ENCODE measurements at regions not wholly inside any gene's neighbourhood (a gene's known extent, or its start where the extent isn't known, plus 50 kb on each side); places are given as distances from the start of the nearest gene placed in this dataset.

DNA sequence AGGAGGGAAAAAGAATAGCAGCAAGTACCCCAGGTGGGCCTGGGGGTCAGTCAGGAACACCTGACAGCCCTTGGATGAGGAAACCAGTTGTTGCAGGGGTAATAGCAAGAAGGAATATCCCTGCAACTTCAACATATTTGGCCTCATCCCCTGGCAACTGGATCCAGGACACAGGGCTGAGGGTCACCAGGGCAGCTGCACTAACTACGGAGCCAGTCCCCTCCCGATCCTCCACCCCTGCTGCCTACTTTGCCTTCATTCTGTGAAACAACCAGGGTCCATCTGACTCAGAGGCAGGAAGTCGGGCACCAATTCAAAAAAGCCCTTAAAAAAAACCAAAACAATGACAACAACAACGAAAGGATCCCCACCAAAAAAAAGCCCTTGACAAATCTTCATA is 52.9 kb downstream of the FRMPD3 start:
- DNase-seq = no peak

DNA sequence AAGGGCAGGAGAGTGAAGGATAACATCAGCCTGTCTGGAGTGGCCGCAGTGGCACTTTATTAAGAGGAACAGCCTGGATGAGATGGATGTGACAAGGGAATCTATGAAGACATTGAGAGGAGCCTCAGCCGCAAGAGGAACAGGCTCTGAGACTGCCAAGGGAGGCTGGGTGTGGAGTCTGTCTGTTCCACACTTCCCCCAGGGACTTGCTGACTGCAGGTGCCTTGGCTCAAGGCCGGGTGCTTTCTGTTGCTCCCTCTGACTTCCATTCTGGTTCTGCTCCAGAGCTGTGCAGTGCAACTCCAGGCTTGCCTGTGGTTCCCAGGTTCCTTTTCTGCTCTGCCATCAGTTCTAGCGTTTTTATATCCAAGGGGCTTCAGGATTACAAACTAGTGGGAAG is 54.6 kb downstream of the FRMPD3 start:
- no peak for DNase-seq

DNA sequence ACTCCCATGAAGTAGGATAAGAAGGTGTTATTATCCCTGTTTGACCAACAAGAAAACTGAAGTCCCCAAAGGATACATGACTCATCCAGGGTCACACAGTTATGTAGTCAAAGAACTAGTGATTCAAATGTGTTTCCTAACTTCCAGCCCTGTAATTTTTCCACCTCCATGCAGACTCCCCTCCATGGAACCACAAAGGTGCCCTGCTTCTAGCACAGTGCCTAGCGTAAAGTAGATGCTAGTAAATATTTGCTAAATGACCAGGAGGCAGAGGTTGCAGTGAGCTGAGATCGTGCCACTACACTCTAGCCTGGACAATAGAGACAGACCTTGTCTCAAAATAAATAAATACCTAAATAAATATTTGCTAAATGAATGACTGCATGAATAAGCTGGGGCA is 55.8 kb downstream of the FRMPD3 start:
- DNase-seq = no peak

DNA sequence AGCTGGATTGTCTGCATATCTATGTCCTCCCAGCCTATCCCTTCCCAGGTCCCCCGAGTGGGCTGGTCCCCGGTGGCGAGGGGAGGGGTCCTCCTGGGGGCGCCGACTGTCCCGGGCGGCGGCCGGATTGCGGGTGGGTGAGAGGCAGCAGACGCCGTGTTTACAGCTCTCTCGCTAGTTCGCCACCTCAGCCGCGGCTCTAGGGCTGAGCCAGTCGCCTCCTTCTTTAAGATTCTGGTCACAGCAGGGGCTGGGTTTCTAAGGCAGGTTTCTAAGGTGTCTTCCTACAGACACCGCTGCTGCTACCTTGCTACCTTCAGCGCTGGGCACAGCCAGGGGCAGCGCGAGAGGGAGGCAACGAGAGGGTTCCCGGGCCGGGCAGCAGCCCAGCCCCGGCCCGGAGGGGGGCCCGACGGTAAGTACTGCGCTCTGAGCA is 57.2 kb downstream of the FRMPD3 start:
- DNase-seq = no peak

DNA sequence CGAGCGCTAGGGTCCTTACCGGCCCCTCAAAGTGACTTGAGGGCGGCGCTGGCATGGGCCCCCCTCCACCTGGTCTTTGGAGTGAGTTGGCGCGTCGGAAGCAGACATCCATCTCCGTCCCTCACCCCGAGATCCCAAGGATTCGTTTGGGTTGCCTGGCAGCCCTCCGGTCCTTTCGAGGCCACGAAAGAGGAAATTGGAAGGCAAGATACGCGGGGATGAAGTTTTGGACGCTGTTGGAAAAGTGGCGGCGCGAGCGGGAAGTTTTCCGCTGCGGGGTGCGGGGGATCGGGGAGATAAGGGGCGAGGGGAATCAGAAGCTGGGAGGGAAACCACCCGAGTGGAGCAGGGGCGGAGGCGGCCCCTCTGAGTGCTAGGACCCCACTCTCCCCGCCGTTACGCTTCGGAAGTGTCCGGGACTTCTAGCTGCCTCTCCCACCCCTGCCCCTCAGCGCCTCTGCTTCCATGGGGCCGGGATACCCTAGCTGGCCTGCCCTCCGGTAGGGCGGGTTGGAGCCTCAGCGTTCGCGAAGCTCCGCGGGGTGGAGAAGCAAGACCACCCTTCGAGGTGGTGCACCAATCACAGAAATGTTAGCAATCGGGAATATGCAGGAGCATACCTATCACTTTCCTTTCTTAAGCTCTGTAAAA is 57.8 kb downstream of the FRMPD3 start:
- DNase-seq = no peak

DNA sequence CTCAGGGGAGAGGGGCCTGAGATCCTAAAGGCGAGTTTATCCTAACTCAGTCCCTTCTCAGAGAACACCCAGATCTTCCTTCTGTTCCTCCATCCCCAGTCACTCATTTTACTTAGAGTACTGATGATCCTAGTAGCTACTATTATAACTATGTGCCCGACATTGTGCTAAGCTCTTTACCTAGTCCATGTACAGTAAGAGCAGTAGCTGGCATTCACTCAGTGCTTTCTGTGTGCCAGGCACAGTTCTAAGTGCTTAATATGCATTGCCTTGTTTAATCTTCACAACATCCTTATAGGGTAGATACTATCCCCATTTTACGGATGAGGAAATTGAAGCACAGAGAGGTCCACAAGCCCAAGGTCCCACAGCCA is 58.3 kb downstream of the FRMPD3 start:
- DNase-seq = no peak

DNA sequence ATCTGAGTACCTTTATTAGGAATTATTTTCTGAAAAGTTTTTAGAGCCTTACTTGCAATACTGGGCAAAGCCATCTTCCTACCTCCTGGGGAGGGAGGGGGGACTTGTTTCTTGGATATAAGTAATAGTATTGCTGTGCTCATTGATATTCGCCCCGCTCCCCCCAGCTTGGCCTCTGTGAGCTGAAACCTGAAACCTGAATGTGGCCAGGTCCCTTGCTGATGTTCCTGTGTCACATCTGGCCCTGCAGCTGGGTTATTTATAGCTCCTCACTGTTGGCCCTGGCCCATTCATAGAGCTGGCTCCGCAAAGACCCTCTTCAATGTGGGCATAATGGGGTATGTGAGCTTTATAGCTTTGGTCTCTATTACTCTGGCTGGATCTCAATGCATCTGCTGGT is 59.5 kb downstream of the FRMPD3 start:
- no peak for DNase-seq

DNA sequence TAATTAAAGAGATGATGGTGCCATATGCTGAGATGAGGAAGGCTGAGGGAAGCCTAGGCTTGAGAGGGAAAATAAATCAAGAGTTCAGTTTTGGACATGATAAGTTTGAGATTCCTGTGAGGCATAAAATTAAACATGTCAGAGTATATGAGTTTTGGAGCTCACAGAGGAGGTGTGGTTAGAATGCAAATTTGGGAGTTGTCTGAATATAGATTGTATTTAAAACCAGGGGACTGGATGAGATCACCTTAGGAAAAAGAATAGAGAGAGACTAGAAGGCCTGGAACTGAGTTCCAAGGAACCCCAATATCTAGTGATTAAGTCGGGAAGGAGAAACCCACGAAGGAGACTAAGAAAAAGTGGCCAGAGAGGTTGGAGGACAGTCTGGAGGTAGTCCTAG is 65.5 kb downstream of the FRMPD3 start:
- no peak for DNase-seq

DNA sequence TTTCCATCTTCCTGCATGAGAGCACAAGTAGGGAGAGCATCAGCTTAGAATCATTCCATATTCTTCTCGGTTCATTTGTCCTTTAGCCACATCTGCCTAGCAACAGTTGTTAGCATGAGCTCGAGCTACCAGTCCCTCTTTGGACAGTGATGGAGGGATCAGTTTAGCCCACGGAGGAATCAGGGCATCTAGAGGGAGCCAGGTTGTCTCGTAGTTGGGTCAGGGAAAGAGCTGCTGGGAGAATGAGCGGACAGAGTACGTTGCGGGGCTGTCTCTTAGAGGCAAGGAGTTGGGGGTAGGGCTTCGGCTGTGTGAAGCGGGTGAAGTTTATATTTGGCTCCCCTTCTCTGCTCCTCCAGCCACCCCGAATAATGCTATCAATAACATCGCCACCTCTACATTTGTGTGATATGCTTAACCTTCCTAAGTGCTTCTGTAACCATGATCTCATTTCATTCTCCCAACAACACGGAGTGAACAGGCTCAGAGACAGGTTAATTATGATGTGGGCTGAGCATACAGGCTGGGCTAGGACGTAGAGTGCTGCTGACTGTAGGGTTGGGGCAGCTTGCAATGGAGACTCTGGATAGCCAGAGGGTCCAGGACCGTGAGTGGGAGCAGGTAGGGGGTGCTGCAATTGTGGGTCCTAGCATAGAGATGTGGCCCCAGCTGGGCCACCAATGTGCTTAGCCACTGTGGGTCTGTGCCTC is 72.6 kb downstream of the FRMPD3 start:
- DNase-seq = no peak

DNA sequence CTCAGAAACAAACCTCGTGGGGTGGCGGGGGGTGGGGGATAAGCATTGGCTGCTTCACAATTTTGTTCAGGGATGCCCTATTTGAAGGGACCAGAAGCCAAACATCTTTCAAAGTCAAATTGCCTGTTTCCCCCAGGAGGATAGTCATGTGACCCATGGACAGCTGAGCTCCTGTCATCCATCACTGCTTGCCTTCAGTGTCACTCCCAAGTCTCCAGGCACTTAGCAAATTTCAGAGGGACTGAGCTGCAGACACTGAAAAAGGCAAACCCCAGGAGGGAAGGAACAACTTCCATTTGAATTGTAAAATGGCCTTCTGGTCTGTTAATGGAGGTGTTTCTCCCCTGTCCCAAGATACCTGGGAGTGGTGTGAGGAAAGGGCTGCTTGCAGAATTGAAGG is 73.4 kb downstream of the FRMPD3 start:
- no peak for DNase-seq

DNA sequence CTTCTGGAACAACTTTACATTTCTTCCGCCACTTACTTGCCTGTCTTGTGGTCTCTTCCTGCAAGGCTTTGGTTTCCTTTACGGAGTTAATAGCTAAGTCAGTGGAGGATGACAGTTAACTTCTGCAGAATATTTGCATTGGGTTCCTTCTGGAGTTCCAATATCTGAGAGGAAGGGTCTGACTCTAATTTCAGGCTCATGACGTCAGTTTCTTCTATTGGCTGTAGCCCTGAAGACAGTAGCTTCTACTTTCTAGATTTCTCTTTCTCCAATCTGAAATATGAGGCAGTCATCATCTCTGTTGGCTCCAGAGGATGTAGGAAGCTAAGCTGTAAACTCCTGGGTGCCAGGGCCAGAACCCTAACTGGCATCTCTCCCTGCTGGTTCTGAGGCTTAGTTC is 76.7 kb downstream of the FRMPD3 start:
- no peak for DNase-seq

DNA sequence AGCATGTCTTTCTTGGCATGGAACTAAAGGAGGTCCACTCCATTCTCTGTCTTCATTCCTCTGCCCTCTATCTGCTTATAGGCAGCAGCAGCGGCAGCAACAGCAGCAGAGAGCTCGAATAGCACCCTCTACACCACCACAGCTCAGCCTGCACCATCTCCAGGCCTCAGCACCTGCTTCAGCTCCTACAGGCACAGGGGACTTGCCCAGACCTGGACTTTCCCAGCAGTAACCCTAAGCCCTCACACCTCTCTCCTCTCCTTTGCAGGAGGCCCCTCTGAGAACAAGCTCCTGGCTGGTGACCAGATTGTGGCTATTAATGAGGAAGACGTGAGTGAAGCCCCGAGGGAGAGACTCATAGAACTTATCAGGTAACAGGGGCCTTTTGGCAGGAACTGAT is 80.7 kb downstream of the FRMPD3 start:
- DNase-seq = no peak

DNA sequence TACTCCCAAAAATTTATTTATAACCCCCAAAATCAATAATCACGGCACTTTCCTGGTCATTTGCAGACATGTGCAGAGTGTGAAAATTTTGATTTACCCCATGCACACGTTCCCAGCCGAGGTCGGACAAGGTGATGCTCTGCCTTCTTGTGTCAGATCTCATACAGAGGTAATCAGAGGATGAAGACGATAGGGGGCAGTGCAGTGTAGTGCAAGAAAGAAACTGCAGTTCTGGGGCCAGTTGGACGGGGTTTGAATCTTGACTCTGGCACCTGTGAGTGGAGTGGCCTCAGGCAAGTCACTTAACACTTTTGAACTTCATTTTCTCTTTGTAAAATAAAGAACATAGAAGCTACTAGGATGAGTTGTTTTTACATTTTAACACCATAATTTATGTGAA is 88.4 kb downstream of the FRMPD3 start:
- peak; percentile 52 for DNase-seq

DNA sequence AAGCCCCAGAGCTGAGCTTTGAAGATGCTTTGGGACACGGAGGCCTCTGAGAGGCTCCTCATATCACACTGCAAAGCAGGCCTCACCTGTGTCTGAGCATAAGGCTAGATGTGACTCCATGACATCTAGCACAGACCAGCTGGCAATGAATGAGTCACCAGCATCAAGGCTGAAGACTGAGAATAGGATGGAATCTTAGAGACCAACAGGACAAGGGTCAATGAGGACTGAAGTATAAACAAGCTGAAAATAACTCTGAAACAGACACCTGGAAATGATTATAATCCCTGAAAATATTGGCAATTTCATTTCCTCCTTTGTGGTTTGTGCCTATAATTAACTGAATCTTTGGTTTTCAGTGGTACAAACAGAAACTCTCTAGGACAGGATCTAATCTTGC is 87.1 kb upstream of the PRPS1 start:
- DNase-seq = peak; percentile 24

DNA sequence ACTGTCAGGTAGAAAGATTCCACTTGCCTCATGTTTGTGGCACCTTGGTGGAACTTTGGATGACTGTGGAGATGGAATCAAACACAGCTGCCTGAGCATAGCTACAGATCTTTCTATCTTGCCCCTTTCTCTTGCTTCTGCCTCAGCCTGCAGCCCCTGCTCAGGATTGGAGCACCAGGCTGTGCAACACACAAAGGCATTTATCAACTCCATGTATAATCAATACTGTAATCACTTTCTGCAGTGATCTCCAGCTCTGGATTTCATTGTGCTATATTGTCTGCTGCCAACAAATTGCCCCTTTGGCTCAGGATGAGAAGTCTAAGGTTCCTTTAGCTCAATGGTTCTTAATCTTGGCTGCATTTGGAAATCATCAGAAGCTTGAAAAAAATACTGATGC is 86.3 kb upstream of the PRPS1 start:
- DNase-seq = no peak

DNA sequence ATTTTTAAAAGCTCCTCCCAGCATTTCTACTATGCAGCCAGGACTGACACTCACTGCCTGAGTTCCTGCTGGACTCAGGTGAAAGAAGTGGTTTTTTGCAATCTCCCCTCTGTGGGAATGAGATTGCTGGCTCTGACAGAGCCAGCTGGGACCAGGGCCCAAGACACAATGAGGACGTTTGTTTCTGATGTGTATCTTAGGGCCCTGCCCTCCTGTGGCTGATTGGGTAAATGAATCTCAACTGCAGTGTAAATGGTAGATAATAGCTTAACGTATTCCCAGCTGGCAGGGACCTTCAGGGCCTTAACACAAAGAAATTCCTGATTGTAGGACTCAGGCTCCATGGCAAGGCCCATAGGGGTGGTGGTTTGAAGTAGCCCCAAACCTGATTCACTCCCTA is 85.8 kb upstream of the PRPS1 start:
- no peak for DNase-seq

DNA sequence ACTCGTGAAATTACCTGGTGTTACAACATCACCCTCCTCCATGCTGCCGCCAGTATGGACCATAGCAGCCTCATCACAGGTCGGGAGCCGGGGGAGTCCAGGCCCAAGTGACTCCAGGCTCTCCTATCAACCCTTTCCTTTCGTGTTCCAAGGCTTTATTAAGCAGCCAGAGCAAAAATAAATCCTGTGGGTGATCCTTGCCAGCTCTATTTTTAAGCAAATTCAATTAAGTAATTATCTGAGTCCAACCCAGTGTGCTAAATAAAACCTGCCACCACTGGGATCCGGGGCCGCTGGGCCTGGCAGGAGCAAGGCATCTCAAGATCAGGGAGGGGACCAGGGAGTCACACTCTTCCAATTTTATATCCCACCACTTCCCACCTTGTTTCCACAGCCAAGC is 80.7 kb upstream of the PRPS1 start:
- DNase-seq = no peak

DNA sequence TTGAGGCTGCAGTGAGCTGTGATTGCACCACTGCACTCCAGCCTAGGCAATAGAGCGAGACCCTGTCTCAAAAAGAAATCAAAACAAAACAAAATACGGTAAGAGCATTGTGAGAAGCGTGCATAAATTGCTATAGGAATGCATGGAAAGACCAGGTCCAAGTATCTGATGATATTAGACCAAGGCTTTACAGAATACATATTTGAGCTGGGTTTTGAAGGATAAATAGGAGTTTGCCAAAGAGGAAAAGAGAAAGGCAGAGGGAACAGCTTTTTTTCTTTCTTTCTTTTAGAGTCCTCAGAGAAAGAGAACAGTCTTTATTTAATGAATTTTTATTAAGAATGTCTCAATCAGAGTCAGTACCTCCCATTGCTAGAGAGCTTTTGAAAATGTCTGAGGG is 79.5 kb upstream of the PRPS1 start:
- DNase-seq = no peak

DNA sequence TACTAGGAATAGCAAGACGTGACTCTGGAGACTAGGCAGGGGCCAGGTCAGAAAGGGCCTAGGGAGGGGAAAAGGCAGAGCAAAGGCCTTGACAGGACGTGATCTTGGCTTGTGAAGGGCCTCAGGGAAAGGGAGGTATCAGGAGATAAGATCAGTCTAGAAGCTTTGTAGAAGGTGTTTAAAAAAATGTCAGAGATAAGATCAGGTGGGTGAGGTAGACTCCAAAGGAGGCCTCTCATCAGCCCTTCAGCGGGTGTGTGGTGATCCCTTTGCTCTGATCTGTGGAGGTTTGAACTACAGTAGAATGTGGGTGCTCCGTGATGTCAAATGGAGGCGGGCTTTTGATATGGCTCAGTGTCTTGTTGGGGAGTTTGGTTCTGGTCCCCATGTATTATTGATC is 78.8 kb upstream of the PRPS1 start:
- DNase-seq = no peak

DNA sequence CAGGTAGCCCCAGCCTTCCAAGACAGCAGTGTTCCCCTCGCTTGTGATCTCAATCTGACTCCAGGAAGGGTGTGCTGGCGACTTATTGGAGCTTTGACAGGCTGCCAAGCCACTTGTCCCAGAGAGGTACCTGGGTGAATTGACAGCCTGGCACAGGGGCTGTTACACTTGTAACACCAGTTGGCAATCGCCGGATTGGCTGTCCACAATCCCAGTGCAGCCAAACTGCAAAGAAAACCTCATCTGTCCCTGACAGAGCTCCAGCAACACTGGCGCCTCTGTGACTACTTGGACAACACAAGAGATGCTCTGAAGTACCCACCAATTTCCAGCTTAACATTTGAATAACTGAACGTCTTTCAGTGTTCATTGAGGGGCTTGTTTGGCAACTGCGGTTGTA is 76.8 kb upstream of the PRPS1 start:
- DNase-seq = no peak

DNA sequence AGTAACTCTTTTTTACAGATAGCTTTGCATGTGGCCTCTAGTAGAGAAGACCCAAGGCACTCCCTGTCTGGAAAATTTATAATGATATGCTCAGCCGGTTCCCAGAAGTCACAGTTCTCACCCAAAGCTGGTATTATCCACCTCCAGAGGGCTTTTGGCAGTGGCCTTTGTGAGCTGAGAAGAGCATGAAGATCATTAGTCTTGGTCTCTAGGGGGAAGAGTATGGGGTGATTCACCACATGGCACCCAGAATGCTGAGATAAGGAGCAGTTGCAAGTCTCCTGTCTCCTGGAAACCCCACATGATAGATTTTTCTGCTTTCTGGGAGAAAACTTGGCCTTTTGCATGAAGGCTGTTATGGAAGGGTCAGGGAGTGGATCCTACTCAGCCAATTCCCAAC is 75.4 kb upstream of the PRPS1 start:
- DNase-seq = no peak

DNA sequence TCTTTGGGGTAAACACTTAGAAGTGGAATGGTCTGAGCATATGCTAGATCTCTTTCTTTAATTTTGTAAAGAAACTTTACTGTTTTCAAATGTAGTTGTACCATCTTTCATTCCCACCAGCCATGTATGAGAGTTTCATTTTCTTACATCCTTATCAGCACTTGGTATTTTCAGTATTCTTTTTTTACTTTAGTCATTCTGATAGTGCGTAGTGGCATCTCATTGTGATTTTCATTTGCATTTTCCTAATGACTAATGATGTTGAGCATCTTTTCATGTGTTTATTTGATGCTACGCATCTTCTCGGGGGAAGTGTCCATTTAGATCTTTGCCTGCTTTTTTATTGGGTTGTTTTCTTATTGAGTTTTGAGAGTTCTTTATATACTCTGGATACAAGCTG is 71.3 kb upstream of the PRPS1 start:
- no peak for DNase-seq

DNA sequence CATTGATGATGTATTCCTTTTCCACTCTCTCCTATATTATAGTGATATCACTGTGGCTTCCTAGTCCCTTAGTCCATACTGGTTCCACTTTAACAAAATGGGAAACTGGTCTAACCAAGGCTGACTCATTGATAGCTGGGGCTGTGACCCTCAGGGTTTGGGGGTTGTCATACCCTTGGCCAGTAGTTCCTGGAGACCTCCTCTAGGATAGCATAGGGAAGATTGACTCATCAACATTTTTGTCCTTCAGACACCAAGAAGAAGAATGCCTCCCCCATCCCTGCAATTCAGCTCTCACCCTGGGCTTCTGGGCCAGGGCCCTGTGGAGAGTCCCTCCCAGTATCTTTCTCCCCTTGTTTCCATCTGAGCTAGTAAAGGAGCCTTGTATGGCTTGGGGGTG is 68.8 kb upstream of the PRPS1 start:
- DNase-seq = peak; percentile 66

DNA sequence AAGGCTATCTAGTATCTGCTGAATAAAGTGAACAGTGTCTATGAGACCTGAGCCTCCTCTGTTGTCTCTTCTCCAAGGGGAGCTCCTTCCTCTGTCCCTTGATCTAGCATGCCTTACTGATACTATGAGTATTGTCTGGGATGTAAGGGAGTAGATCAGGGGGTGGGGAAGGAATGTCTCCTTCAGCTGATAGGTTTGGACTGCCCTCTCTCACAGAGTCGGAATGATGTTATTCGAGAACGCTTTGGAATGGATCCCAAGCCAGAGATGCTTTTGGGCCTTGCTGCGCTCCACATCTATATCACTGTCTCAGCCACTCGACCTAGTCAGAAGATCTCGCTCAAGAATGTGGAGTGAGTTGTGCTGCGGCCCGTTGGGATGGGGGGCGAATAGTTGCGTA is 68.3 kb upstream of the PRPS1 start:
- no peak for DNase-seq

DNA sequence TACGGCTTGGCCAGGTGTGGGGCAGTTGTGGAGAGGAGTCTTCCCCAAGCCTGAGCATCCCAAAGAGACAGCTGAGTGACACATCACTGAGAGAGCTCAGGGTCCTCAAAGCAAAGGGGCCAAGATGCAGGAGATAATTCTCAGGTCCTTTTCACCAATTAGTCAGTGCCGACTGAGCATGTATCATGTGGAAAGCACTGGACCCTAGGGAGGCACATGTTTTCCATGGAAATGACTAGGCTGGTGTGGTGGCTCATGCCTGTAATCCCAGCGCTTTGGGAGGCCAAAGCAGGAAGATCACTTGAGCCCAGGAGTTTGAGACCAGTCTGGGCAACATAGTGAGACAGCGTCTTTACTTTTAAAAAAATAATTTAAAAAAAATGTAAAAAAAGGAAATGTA is 67.3 kb upstream of the PRPS1 start:
- DNase-seq = no peak
